Right kidney (tissue), 1 donor: ENCODE measurements at regions not wholly inside any gene's neighbourhood (a gene's known extent, or its start where the extent isn't known, plus 50 kb on each side); places are given as distances from the start of the nearest gene placed in this dataset.
"Not testable (repeated sequence)": the region's sequence is repeated elsewhere in the genome, so short reads cannot be mapped to it uniquely, and the experiment has no call there.

Experiments used
- DNase-seq: peaks from one replicate; pipeline ENCODE4 v3.0.0-alpha.2; 2016

- no peak for DNase-seq
Measured at GRCh38 chr1:58936973-58937372, 153.1 kb upstream of the JUN start.

DNA sequence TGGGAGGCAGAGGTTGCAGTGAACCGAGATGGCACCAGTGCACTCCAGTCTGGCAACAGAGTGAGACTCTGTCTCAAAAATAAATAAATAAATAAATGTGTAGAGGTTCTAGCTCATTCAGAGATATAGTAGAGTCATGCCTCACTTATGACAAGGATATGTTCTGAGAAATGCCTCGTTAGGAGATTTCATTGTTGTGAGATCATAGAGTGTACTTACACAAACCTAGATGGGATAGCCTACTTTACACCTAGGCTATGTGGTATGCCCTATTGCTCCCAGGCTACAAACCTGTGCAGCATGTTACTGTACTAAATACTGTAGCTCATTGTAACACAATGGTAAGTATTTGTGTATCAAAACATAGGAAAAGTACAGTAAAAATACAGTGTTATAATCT lies 155.3 kb upstream of the JUN start:
- no peak for DNase-seq

DNA sequence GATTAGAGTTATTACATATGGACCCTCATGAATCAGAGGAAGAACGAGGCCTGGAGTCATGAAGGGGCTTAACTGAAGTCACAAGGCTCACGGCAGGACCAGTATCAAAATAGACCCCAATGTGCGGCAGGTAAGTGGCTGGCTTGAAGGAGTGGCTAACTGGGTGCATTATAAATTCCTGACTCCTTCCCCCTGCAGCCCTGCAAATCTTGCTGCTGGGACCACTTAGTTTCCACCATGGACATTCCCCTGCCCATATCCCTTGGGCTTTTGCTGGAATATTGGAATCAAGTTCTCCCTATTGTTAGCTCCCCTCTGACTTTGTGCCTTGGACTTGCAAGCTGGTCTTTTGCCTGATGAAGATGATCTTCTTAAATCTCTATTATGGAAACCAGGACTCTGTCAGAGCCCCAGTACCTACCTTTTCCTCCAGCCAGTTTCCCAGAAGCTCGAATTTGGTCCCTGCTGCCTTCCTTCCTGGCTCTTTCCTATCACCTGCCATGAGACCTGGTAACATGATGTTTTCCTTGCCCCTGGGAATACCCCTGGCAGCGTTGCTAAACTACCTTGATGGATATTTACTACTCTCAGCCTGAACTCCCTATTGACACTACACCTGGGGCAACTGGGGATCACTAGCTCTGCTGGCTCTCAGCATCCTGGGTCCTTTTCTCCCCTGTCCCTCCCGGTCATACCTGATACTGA lies 156.0 kb upstream of the JUN start:
- DNase-seq = no peak

DNA sequence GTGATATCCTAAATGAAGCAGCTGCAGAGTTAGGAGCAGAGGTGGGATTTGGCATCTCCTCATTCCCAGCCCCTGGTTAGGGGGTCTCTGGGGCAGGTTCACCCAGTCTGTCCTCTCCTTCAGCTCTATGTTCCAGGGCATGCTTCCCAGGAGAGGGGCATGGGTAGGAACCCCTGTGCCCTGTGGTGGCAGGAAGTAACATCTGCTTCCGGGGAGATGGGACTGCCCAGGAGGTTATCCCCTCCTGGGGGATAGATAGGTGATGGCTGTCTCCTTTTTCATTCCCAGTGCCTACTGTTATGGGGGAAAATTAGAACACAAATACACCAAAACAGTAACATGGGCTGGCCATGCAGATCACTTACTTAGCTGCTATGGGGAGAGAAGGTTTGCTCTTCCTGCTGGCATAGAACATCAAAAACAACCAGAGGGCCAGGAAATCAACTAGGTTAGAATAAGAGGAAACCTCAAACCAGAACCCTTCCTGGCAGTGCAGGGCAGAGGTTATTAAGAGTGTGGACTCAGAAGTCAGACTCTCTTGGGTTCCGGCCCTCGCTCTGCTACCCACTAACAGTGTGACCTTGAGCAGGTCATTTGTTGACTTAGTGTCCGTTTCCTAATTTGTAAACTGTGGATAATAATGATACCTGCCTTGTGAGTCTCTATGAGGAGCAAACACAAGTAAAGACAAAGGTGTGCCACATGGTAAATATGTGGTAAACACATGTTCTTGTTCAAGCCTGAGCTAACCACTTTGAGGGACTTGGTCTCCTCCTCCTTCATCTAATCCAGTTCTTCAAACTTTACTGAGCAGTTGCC lies 157.8 kb upstream of the JUN start:
- no peak for DNase-seq

DNA sequence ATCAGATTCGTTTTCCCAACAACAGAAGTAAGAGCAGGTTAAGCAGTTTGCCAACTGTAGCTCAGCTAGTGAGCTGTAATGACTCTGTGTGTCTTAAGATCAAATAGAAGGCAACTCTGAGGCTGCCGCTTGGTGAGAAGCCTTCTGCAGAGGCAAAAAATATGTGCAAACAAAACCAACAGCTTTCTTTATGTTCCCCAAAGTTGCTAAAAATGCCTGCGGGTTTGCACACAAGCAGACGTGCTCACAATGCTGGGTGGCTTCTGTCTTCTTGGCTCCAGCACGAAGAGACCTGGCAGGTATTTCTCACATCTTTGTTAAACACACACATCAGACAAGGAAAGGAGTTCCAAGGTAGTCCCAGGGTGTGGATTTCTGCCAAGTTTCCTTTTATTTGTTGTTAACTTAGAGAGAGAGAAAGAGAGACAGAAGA lies 158.9 kb upstream of the JUN start:
- DNase-seq = no peak

- DNase-seq = no peak
Measured at GRCh38 chr1:58943776-58944175, 159.9 kb upstream of the JUN start.

DNA sequence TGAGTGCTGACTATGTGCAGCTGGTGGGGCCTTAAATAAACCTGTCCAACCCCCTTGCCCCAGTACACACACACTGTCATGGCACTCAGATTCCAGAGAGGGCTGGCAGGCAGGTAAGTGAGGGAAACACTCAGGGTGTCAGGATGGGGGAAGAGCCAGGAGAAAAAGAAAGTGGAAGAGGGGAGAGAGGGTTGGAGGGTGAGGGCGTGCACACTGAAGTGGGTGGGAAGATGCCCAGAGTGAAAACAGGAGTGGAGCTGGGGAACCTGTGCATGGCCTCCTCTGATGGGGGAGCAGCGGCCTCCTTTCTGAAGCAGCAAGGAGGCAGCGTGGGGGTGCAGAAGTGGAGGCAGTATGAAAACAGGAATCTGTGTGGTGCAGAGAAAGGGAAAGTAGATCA lies 160.6 kb upstream of the JUN start:
- DNase-seq = no peak

DNA sequence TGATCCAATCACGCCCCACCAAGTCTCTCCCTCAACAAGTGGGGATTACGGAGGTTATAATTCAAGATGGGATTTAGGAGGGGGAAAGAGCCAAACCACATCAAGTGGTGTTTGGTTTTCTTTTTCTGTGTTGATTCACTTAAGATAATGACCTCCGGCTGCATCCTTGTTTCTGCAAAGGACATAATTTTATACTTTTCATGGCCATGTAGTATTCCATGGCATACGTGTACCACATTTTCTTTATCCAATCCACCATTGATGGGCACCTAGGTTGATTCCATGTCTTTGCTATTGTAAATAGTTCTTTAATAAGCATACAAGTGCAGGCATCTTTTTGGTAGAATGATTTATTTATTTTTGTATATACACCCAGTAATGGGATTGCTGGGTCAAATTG lies 162.5 kb upstream of the JUN start:
- no peak for DNase-seq

DNA sequence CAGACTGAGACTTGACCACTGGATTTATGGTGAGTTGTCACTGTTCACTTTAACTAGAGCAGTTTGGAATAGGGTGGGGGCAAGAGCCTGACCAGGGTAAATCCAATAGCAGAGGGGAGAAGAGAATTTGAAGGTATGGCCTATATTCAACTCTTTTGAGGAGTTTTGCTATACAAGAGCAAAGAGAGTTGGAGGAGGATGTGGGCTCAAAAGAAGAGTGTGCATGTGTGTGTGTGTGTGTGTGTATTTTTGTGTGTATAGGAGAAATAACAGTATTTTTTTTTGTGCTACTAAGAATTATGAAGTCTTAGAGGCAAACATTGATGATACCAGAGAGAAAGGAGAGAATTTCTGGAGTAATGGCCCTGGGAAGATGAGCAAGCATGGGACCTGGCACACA lies 164.8 kb upstream of the JUN start:
- DNase-seq = no peak

DNA sequence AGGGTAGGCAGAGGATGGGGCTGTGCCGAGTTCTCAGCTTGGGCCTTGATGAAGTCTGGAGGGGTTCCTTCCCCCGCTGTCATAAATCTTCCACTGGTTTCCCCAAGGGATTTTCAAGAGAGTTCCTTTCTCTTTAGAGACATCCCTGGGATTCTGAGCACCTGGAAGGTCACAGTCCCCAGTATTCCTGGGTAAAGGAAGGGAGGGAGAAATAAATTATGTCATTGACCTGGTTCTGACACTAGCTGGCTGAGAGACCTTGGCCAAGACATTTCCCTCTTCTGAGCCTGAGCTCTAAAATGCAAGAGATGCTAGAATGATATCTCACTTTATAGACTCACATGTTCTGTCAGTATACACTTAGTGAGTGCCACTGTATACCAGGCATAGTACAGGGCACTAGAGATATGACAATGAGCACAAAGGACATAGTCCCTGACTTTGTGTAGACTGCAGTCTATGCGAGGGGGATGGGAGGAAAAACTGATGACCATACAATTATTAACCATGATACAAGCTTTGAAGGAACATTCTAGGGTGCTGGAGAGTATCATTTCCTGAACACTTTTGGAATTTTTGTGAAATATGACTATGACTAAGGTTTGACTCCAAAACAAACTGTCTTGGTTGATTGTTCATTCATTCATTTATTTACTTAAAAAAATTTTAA lies 165.8 kb upstream of the JUN start:
- DNase-seq = no peak

- DNase-seq = no peak
Measured at GRCh38 chr1:58950897-58951296, 167.1 kb upstream of the JUN start.

DNA sequence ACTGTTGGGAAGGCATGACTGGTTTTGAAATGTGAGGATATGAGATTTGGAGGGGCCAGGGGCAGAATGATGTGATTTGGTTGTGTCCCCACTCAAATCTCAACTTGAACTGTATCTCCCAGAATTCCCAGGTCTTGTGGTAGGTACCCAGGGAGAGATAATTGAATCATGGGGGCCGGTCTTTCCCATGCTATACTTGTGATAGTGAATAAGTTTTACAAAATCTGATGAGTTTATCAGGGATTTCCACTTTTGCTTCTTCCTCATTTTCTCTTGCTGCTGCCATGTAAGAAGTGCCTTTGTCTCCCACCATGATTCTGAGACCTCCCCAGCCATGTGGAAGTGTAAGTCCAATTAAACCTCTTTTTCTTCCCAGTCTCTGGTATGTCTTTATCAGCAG lies 170.1 kb upstream of the JUN start:
- not testable (repeated sequence) for DNase-seq

- not testable (repeated sequence) for DNase-seq
Measured at GRCh38 chr1:58963287-58963686, 179.4 kb upstream of the JUN start.

DNA sequence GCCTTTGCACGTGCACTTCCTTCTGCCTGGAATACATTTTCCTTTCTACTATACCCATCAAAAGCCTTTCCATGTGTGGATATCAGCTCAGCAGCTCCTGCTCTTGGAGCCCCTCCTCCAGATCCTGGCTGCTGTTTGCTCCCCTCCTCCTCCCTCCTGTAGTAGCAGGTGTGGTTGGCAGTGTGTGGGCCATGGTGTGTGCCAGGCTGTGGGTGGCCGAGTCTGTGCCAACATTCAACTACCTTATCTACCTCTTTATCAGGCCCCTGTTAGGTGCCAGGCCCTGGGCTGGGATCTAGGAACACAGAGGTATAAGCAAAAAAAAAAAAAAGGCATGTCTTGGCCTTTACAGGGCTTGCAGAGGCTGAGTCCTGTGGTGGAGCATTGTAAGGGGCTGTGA lies 180.6 kb upstream of the JUN start:
- no peak for DNase-seq

DNA sequence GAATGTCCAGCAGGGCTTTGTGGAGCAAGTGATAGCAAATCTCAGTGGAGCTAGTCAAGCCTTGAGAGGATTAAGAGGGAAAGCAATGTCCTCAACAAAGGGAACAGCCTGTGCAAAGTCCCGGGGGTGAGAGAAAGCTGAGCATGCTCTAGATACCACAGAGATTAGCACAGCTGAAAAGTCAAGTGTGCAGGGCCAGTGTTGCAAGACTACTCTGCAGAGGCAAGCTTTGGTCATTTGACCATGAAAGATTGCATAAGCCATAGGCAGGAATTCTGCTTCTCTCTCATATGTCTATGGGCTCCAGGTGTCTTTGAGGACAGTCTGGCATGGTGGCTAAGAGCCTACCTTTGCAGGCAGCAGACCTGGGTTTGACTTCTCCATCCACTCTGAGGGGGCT lies 181.0 kb upstream of the JUN start:
- no peak for DNase-seq

DNA sequence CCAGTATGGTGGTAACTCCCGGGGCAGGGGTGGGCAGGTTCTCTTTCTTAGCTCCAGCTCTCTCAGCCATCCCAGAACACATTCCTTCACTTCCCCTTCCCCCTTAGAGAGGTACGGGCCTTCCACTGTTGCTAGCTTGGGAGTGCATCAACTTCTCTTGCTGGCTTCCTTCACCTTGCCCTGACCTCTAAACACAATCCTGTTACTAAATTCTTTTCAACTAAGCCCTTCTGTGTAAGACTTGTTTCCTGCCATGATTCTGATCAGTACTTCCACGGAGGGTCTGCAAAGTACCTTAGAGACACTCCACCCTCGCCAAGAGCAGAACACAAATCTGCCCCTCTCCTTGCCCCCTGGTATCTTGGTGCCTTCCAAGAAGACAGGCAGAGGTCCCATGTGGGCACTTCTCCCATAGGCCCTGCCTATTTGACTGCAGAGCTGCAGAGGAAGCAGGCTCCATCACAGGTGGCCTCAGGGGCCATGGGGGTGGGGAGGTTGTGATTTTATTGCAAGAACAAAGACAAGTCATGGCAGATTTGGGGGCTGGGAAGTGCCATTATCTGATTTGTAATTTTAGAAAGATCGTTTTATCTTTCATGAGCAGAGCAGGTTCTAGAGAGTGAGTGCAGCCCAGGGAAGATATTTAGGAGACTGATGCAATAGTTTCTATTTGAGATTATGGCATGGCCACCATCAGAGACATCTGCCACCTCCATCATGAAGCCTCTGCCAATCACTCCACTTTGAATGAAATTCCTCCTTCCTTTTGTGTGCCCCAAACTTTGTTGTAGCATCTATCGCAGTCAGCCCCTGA lies 182.5 kb upstream of the JUN start:
- DNase-seq = no peak

DNA sequence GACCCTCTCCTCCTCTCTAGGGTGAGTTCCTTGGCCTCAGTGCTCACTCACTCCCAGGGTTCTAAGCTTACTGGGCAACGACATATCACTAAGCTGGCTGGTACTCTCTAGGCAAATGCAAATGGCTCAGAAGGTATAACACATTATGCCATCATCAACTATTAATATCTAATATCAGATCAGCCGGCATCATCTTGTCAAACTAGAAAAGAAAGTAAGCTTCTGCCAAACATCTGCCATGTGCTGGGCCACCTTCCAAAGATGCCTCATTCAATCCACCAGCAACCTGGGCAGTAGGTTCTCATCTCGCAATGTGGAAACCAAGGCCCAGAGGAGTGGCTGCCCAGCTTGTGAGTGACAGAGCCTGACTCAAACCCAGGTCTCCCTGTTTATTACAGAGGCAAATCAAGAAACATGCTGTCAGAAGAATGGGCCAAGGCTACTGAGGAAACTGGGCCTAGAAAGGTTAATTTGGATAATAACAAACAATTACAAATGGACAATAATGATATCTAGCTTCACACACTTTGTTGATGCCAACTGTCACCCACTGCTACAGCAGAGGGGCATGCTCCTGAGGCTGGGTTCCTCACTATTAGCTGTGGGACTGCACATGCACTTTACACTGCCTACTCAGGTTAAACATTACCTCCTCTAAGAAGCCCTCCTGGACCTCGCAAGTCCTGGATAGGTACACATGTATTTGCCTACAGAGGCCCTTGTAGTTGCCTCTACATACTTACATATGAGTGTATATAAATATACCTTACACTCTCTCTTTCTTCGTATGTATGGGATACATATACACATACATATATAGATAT lies 183.3 kb upstream of the JUN start:
- DNase-seq = no peak

- DNase-seq = peak; percentile 64
Measured at GRCh38 chr1:58968360-58968952, 184.6 kb upstream of the JUN start.

- not testable (repeated sequence) for DNase-seq
Measured at GRCh38 chr1:58969176-58969575, 185.3 kb upstream of the JUN start.

DNA sequence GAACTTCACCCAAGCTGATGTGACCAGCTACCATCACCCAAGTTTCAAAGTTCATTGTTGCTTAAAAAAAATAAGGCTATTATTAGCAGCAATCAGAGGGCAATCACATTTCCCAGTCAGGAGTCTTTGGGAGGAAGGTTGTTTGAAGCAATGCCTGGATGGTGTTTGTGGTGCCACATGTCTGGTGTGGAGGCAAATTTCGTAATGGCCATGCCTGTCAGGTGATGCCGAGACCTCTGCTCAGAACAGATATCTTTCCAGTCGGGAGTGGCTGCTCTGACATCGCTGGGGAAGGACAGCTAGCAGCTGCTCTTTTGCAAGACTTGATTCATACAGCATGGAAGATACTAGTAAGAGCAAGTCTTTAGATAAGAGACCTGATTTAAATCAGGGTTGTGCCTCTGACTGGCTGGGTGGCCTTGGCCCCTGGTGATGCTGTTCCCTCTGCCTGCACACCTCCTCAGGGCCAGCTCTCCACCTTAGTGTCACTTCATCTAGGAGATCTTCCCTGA lies 187.8 kb upstream of the JUN start:
- no peak for DNase-seq

DNA sequence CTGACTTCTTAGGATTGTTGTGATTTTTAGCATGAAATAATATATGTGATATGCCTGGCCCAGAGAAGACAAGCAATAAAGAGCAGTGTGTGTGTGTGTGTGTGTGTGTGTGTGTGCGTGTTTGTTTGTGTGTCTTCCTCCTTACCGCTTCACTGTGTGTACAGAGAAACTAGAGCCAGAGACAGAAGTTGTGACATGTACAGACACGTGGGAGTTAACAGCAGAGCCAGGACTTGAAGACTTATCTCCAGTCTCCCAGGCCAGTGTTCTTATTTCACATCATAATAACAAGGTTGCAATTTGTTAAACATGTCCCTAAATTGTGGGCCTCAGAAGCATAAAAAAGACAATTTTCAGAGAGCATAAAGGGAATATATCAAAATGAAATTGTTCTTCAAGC lies 192.0 kb upstream of the JUN start:
- no peak for DNase-seq
